DMS53 treated with DMSO at 0.1 percent for 48 hours (cell line): ENCODE measurements at regions not wholly inside any gene's neighbourhood (a gene's known extent, or its start where the extent isn't known, plus 50 kb on each side); places are given as distances from the start of the nearest gene placed in this dataset.
"Not testable (repeated sequence)": the region's sequence is repeated elsewhere in the genome, so short reads cannot be mapped to it uniquely, and the experiment has no call there.

Experiments
- DNase-seq: peaks from one replicate; lab custom pipeline; 2025; ENCODE audit not compliant: unreplicated experiment; lab: John Stamatoyannopoulos, UW

DNA sequence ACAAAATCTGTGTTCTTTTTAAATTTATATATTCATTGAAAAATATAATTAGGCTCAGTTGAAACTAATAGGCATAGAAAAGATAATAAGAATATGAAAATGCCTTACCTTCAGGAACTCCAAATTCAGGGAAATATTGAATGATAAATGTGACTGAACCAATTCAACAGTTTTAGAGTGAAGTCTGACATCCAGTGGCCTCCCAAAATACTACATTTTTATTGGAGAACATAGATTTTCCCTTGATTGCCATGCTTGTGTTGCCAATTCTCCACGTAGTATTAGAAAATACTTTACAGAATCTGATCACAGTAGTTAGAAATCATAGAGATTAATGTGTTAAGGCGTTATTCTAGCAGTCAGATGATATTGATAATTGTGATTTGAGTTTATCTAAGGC is 1246.7 kb downstream of the GATA3 start:
- no peak for DNase-seq

DNA sequence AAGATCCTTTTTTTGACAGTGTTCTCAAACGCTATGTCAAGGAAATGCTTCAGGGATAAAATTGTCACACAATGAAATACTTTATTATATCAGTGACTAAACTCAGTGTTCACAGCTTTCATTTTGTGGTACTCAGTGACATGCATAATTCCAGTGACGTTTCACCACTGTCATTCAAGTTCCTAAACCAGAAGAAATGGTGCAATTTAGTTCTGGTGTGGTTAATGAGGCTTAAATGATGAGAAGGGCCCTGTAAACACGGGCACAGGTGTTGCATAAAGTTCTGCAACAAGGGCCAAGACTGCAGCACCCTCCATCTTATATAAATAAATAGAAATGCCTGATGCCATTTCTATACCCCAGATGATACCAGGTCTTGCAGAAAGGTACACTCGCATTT is 1247.1 kb downstream of the GATA3 start:
- DNase-seq, result no peak

GRCh38 chr10:9302140-9302746 is 1247.8 kb downstream of the GATA3 start:
- peak; percentile 18 for DNase-seq

GRCh38 chr10:9305018-9305655 is 1250.6 kb downstream of the GATA3 start:
- no peak for DNase-seq

- DNase-seq, result no peak
Measured at GRCh38 chr10:9311702-9312499, 1257.4 kb downstream of the GATA3 start.

DNA sequence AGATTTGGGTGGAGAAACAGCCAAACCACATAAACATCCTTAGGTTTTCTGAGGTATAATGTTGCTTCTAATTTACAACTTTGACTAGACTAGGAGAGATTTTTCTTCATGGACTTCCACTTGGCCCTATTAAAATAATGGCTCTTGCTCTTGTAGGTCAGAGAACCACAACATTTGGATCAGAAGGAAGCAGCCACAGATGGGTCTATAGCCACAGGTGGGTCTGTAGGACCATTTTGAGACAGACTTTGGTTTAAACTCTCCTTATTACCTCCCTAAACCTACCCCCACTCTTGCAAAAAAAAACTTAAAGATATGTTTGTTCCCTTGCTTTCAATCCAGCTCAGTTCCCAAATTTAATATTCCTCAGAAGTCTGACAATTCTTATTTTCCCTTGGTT is 1260.8 kb downstream of the GATA3 start:
- no peak for DNase-seq

DNA sequence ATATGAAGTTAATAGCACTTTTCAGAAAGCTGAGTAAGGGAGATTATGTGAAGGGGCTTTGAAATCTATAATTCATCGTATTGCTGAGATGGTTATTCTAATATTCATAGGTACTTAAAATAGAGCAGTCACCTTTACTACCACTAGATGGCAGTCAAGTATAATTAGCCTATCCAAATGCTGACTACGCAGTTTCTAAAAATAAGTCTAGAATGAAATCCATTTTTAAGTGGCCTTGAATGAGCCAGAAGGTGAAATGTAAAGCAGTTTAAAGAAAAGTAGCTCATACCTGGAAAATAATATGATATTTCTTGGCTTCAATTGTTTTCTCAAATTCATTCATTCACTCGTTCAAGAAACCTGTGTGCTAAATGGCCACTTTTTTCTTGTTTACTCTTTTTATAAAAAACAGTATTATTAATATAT is 1277.1 kb downstream of the GATA3 start:
- DNase-seq, result peak; percentile 58

- no peak for DNase-seq
Measured at GRCh38 chr10:9334270-9334669, 1279.8 kb downstream of the GATA3 start.

DNA sequence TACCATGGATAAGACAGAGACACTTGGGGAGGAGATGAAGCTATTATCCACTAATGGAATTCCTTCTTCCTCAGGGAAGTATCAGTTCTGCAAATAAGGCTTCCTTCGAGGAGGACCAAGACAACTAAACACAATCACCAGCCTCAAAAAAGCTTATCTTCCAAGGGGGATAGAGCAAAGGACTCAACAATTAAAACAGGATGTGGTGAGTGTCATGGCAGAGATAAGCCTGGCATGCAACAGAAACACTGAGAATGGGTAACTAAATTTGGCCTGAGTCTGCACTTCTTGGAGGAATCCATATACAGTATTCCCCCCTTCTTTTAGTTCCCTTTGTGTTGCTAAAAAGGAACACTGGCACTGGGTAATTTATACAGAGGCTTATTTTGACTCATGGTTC is 1285.2 kb downstream of the GATA3 start:
- DNase-seq, result no peak

DNA sequence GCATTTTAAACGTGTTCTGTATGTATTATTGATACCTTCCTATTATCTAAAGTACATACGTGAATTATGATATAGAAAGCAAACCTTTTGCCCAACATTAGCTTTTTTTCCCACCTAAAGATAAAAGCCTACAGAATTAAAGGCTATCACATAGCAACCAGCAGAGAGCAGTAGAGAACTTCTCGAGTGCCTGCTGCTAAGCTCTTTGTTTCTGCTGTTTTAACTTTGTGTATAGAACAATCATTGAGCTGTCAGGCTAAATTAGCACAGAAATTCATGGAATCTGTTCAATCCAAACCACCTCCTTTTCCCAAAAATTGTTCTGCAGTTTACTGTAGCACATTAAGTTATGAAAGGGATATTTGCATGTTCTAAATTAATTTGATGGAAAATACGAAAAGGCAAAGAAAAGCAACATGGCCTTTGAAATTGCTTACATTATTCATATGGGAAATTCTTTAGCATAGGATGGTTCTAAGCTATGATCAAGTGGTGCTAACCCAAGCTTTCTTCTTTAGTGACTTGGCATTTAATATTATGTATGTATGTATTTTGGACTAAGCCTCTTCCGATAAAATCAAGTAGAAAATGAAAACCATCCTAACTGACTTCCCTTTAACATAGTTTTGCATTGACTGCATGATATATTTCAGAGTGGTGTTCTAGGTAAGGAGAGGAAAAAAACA is 1288.5 kb downstream of the GATA3 start:
- DNase-seq, result peak; percentile 52

DNA sequence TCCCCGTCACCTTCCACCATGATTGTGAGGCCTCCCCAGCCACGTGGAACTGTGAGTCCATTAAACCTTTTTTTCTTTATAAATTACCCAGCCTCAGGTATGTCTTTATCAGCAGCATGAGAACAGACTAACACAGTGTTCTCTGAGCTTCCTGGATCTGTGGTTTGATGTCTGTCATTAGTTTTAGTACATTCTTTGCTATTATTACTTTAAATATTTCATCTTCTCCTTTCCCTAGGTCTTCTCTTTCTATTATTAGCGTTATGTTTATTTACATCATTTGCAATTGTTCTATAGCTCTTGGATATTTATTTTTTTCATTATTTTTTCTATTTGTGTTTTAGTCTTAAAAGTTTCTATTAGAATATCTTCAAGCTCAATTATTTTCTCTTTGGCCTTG is 1293.4 kb downstream of the GATA3 start:
- not testable (repeated sequence) for DNase-seq

DNA sequence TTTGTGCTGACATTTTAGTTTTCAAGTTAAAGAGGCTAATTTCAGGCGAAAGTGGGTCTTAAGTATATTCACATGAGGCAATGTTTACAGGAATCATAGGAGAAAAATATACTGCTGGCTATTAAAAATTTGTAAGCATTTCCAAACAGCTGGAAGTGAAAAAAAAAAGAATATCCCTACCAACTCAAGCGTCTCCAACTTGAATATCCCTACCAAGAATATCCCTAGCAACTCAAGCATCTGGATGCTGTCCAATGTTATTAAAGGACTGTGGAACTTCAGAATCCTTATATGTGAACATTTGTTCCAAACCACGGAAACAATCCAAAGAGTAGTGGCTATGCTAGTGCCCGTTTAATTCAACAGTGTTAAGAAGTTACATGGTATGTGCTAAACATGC is 1303.0 kb downstream of the GATA3 start:
- no peak for DNase-seq

- no peak for DNase-seq
Measured at GRCh38 chr10:9362721-9363120, 1308.2 kb downstream of the GATA3 start.

GRCh38 chr10:9379183-9379582 is 1324.7 kb downstream of the GATA3 start:
- DNase-seq, result no peak

- DNase-seq, result no peak
Measured at GRCh38 chr10:9381733-9382532, 1327.4 kb downstream of the GATA3 start.

DNA sequence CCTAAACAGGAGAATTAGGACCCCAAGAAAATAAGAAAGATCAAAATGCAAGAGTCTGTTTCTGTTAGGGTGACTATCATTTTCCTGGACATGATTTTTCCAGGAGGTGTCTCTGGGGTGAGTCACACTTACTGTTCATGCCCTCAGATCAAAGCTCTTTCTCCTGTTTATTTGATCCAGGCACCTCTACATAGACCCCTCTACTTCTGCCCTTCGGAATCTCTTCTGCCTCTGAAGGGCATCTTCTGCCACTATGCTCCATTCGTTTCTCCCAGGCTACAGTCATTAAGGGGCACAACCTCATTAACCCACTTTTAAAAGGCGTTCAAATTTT is 1328.0 kb downstream of the GATA3 start:
- DNase-seq, result no peak

- no peak for DNase-seq
Measured at GRCh38 chr10:9390516-9390915, 1336.0 kb downstream of the GATA3 start.

GRCh38 chr10:9399275-9399983 is 1344.9 kb downstream of the GATA3 start:
- DNase-seq, result no peak

- DNase-seq, result peak; percentile 21
Measured at GRCh38 chr10:9402067-9402466, 1347.6 kb downstream of the GATA3 start.

- DNase-seq, result not testable (repeated sequence)
Measured at GRCh38 chr10:9402507-9403195, 1348.2 kb downstream of the GATA3 start.
